HEK293 (cell line): ENCODE measurements at regions not wholly inside any gene's neighbourhood (a gene's known extent, or its start where the extent isn't known, plus 50 kb on each side); places are given as distances from the start of the nearest gene placed in this dataset.
A peak's percentile ranks its signal among the peaks of the same experiment; 100 is the strongest.

ENCODE experiments used
- CTCF ChIA-PET: fragments of 350-600 bp; formaldehyde crosslinking; extraction: SDS; loops from one replicate; lab custom pipeline; 2021; ENCODE audit warnings: antibody characterized with exemption; lab: Yijun Ruan, JAX
- POLR2A ChIA-PET: fragments of 300-600 bp; formaldehyde crosslinking; extraction: SDS; loops from one replicate; lab custom pipeline; 2020; ENCODE audit warnings: antibody characterized with exemption, inconsistent platforms; lab: Yijun Ruan, JAX
- H3K27ac ChIP-seq: fragments of 200-500 bp; sonication (Bioruptor generic); 2 replicates; pipeline ENCODE4 v1.5.1; 2014; ENCODE audit warnings: low read depth, low read length, control low read depth, inconsistent platforms; ENCODE audit errors: extremely low read depth
- H3K36me3 ChIP-seq, 2 experiments: fragments of 200-500 bp in 1 of 2; sonication (Bioruptor generic) in 1 of 2; 1 replicate in 1 of 2; 2 replicates in 1 of 2; pipeline ENCODE4 v1.5.1; 2014 to 2017; ENCODE audit warnings: inconsistent platforms in 2 of 2, low read length in 2 of 2; ENCODE audit not compliant: control insufficient read depth in 2 of 2, insufficient read depth in 1 of 2
- H3K4me1 ChIP-seq: fragments of 200-500 bp; sonication (Bioruptor generic); 2 replicates; pipeline ENCODE4 v1.5.1; 2014; ENCODE audit warnings: mild to moderate bottlenecking, low read length, inconsistent platforms; ENCODE audit not compliant: control insufficient read depth, insufficient read depth
- H3K4me3 ChIP-seq: 2 replicates; pipeline ENCODE4 v1.5.1; 2011; ENCODE audit warnings: low read depth, mild to moderate bottlenecking, control low read depth, low read length, moderate library complexity
- H3K9me3 ChIP-seq: fragments of 200-500 bp; sonication (Bioruptor generic); 2 replicates; pipeline ENCODE4 v1.5.1; 2014; ENCODE audit warnings: low read depth, low read length, inconsistent platforms; ENCODE audit not compliant: control insufficient read depth, insufficient read depth
- BCL6B ChIP-seq: fragments of 450-650 bp; formaldehyde crosslinking; IDR thresholded peaks from 2 replicates; pipeline ENCODE4 v1.5.1; 2017; ENCODE audit warnings: missing biosample characterization, missing genetic modification characterization
- CTCF ChIP-seq: fragments of 450-650 bp; formaldehyde crosslinking; IDR thresholded peaks from 2 replicates; pipeline ENCODE4 v1.5.1; 2016; ENCODE audit warnings: missing biosample characterization, missing genetic modification characterization
- KLF1 ChIP-seq: fragments of 450-650 bp; formaldehyde crosslinking; IDR thresholded peaks from 2 replicates; pipeline ENCODE4 v1.5.1; 2016; ENCODE audit warnings: missing biosample characterization, missing genetic modification characterization
- PRDM10 ChIP-seq: fragments of 450-650 bp; formaldehyde crosslinking; IDR thresholded peaks from 2 replicates; pipeline ENCODE4 v1.5.1; 2016; ENCODE audit warnings: missing biosample characterization, missing genetic modification characterization
- REPIN1 ChIP-seq: fragments of 450-650 bp; formaldehyde crosslinking; IDR thresholded peaks from 2 replicates; pipeline ENCODE4 v1.5.1; 2017; ENCODE audit warnings: missing biosample characterization, missing genetic modification characterization, low read depth
- SALL2 ChIP-seq: fragments of 450-650 bp; formaldehyde crosslinking; IDR thresholded peaks from 2 replicates; pipeline ENCODE4 v1.5.0; 2017; ENCODE audit warnings: missing biosample characterization, mild to moderate bottlenecking, missing genetic modification characterization, borderline replicate concordance
- SETDB1 ChIP-seq: IDR thresholded peaks from one replicate; pipeline ENCODE4 v1.6.1; 2017; ENCODE audit warnings: mild to moderate bottlenecking, low read length, moderate library complexity, mixed read lengths; ENCODE audit not compliant: insufficient read length
- SP7 ChIP-seq: fragments of 450-650 bp; formaldehyde crosslinking; IDR thresholded peaks from 2 replicates; pipeline ENCODE4 v1.5.1; 2016; ENCODE audit warnings: missing biosample characterization, missing genetic modification characterization
- ZBTB20 ChIP-seq: fragments of 450-650 bp; formaldehyde crosslinking; IDR thresholded peaks from 2 replicates; pipeline ENCODE4 v1.5.1; 2016; ENCODE audit warnings: missing biosample characterization, missing genetic modification characterization
- ZBTB6 ChIP-seq: fragments of 450-650 bp; formaldehyde crosslinking; IDR thresholded peaks from 2 replicates; pipeline ENCODE4 v1.5.1; 2017; ENCODE audit warnings: missing biosample characterization, missing genetic modification characterization
- ZFHX2 ChIP-seq: fragments of 450-650 bp; formaldehyde crosslinking; conservative IDR thresholded peaks from 2 replicates; pipeline ENCODE4 v1.5.1; 2016; ENCODE audit warnings: missing biosample characterization, missing genetic modification characterization
- ZFP41 ChIP-seq: fragments of 450-650 bp; formaldehyde crosslinking; IDR thresholded peaks from 2 replicates; pipeline ENCODE4 v1.5.1; 2016; ENCODE audit warnings: missing biosample characterization, missing genetic modification characterization, borderline replicate concordance
- ZNF2 ChIP-seq: fragments of 450-650 bp; formaldehyde crosslinking; IDR thresholded peaks from 2 replicates; pipeline ENCODE4 v1.5.1; 2016; ENCODE audit warnings: missing biosample characterization, missing genetic modification characterization
- ZNF221 ChIP-seq: fragments of 450-650 bp; formaldehyde crosslinking; IDR thresholded peaks from 2 replicates; pipeline ENCODE4 v1.5.1; 2017; ENCODE audit warnings: missing biosample characterization, missing genetic modification characterization, borderline replicate concordance
- ZNF280D ChIP-seq: fragments of 450-650 bp; formaldehyde crosslinking; IDR thresholded peaks from 2 replicates; pipeline ENCODE4 v1.5.1; 2016; ENCODE audit warnings: missing biosample characterization, missing genetic modification characterization
- ZNF366 ChIP-seq: fragments of 450-650 bp; formaldehyde crosslinking; conservative IDR thresholded peaks from 2 replicates; pipeline ENCODE4 v1.5.1; 2016; ENCODE audit warnings: missing biosample characterization, missing genetic modification characterization
- ZNF391 ChIP-seq: fragments of 450-650 bp; formaldehyde crosslinking; IDR thresholded peaks from 2 replicates; pipeline ENCODE4 v1.5.1; 2016; ENCODE audit warnings: low read depth, missing biosample characterization, missing genetic modification characterization, borderline replicate concordance
- ZNF555 ChIP-seq: fragments of 450-650 bp; formaldehyde crosslinking; conservative IDR thresholded peaks from 2 replicates; pipeline ENCODE4 v1.5.1; 2017; ENCODE audit warnings: missing biosample characterization, mild to moderate bottlenecking, missing genetic modification characterization, inconsistent platforms
- ZNF624 ChIP-seq: fragments of 450-650 bp; formaldehyde crosslinking; IDR thresholded peaks from 2 replicates; pipeline ENCODE4 v1.5.1; 2017; ENCODE audit warnings: missing biosample characterization, missing genetic modification characterization
- ZNF654 ChIP-seq: fragments of 450-650 bp; formaldehyde crosslinking; IDR thresholded peaks from 2 replicates; pipeline ENCODE4 v1.5.1; 2016; ENCODE audit warnings: low read depth, missing biosample characterization, missing genetic modification characterization
- ZNF664 ChIP-seq: fragments of 450-650 bp; formaldehyde crosslinking; IDR thresholded peaks from 2 replicates; pipeline ENCODE4 v1.5.1; 2016; ENCODE audit warnings: missing biosample characterization, missing genetic modification characterization
- TF ChIP-seq, protein P1 (sequence below): fragments of 450-650 bp; formaldehyde crosslinking; IDR thresholded peaks from 2 replicates; pipeline ENCODE4 v1.5.1; 2016; ENCODE audit warnings: missing biosample characterization, missing genetic modification characterization

DNA sequence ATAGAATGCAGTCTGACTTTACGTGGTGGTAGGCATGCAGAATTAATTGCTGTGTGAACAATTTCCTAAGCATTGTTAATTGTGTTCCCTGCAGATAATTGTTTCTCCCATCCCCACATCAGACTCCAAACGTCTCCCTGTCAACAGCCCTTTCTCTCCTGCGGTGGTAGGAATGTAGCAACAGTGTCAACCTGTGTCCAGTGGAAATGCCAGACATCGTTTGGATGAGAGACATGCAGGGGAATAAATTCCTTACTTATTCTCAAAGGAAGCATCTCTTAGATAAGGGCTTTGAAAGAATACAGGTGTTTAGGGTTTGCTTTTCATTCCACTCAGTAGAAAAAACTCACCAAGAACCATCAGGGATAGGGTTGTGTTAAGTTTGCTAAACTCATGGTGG, 245.3 kb upstream of the WWC1 start (continued):
- TF ChIP-seq SP7 (tag by site-specific recombination) (no peak), BCL6B (tag by site-specific recombination) (no peak), ZFP41 (tag by site-specific recombination) (no peak), ZNF664 (tag by site-specific recombination) (no peak), PRDM10 (tag by site-specific recombination) (no peak), ZBTB6 (no peak), ZNF2 (tag by site-specific recombination) (no peak)

GRCh38 chr5:168047043-168047668, 244.3 kb upstream of the WWC1 start:
- no peaks in the 10 kb centered on the region for H3K36me3 ChIP-seq
- H3K4me1 ChIP-seq = no peaks in the 10 kb centered on the region
- H3K4me3 ChIP-seq = no peak overlapping the region
- CTCF ChIA-PET = interaction anchor here (0.6 to 1.6 kb wide), 23 partner anchors 8 to 1378 kb away, joined by 3 to 8 read pairs (median 3); no protein-coding TSS in a partner anchor
- H3K27ac ChIP-seq = no peak overlapping the region
- no peaks in the 10 kb centered on the region for H3K9me3 ChIP-seq
- POLR2A ChIA-PET = no interaction called here
- no peak for TF ChIP-seq KLF1 (tag by site-specific recombination)
- TF ChIP-seq ZNF366 (tag by site-specific recombination) = no peak
- TF ChIP-seq ZBTB6 = no peak
- TF ChIP-seq ZNF654 (tag by site-specific recombination) = peak; percentile 47
- no peak for TF ChIP-seq SETDB1
- no peak for TF ChIP-seq REPIN1
- no peak for TF ChIP-seq SALL2 (tag by site-specific recombination)
- no peak for TF ChIP-seq ZFHX2 (tag by site-specific recombination)
- no peak for TF ChIP-seq ZNF221 (tag by site-specific recombination)
- TF ChIP-seq ZBTB20 (tag by site-specific recombination) = no peak
- peak; percentile 66 for TF ChIP-seq CTCF (tag by site-specific recombination)
- no peak for TF ChIP-seq ZNF391 (tag by site-specific recombination)
- TF ChIP-seq, protein P1, sequence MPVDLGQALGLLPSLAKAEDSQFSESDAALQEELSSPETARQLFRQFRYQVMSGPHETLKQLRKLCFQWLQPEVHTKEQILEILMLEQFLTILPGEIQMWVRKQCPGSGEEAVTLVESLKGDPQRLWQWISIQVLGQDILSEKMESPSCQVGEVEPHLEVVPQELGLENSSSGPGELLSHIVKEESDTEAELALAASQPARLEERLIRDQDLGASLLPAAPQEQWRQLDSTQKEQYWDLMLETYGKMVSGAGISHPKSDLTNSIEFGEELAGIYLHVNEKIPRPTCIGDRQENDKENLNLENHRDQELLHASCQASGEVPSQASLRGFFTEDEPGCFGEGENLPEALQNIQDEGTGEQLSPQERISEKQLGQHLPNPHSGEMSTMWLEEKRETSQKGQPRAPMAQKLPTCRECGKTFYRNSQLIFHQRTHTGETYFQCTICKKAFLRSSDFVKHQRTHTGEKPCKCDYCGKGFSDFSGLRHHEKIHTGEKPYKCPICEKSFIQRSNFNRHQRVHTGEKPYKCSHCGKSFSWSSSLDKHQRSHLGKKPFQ (tag by site-specific recombination) = no peak
- no peak for TF ChIP-seq ZNF624
- no peak for TF ChIP-seq ZNF555 (tag by site-specific recombination)
- no peak for TF ChIP-seq ZNF280D
